Activated T-cell treated with anti-CD3 and anti-CD28 coated beads, Interleukin-2, amount 50 U/mL, for 1 hour (primary cell): ENCODE measurements at regions not wholly inside any gene's neighbourhood (a gene's known extent, or its start where the extent isn't known, plus 50 kb on each side); places are given as distances from the start of the nearest gene placed in this dataset.
A peak's percentile ranks its signal among the peaks of the same experiment; 100 is the strongest.

Experiments used
- DNase-seq: peaks from one replicate; pipeline ENCODE4 v3.0.0-alpha.2; 2020

DNA sequence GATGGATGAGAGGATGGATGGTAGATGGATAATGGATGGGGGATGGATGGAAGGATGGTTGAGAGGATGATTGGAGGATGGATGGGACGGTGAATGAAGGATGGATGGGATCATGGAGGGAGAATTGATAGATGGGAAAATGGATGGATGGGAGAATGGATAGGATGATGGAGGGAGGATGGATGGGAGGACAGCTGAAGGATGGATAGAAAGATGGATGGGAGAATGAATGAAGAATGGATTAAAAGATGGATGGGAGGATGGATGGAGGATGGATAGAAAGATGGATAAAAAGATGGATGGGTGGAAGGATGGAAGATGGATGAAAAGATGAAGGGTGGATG, 218.3 kb upstream of the IER5L start:
- DNase-seq, result no peak

DNA sequence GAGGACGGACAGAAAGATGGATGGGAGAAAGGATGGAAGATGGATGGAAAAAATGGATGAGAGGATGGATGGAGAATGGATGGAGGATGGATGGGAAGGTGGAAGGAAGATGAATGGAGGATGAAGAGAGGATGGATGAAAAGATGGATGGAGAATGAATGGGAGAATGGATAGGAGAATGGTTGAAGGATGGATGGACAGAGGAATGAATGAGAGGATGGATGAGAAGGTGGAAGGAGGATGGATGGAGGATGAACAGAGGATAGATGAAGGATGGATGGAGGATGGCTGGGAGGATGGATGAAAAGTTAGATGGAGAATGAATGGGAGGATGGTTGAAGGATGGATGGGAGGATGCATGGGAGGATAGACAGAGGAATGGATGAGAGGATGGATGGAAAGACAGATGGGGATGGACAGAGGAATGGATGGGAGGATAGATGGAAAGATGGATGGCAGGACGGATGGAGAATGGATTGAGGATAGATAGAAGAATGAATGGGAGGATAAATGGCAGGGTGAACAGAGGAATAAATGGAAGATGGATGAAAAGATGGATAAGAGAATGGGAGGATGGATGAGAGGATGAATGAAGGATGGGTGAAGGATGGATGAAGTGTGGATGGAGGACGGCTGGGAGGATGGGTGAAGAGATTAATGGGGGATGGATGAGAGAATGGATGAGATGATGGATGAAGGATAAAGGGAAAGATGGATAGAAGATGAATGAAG, 217.7 kb upstream of the IER5L start:
- no peak for DNase-seq

DNA sequence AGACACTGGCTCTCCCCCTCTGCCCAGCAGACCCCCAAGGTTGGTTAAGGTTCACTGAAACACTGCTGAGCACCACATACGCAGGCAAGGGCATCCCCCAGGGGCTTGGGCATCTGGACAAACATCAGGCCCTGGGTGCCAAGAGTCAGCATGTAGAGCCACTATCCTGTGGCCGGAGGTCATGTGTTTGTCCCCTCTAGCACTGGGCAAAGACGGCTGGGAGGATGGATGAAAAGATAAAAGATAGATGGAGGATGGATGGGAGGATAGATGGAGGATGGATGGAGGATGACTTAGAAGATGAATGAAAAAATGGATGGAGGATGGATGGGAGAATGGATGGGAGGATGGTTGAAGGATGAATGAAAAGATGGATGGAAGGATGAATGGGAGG, 216.8 kb upstream of the IER5L start:
- DNase-seq, result no peak

DNA sequence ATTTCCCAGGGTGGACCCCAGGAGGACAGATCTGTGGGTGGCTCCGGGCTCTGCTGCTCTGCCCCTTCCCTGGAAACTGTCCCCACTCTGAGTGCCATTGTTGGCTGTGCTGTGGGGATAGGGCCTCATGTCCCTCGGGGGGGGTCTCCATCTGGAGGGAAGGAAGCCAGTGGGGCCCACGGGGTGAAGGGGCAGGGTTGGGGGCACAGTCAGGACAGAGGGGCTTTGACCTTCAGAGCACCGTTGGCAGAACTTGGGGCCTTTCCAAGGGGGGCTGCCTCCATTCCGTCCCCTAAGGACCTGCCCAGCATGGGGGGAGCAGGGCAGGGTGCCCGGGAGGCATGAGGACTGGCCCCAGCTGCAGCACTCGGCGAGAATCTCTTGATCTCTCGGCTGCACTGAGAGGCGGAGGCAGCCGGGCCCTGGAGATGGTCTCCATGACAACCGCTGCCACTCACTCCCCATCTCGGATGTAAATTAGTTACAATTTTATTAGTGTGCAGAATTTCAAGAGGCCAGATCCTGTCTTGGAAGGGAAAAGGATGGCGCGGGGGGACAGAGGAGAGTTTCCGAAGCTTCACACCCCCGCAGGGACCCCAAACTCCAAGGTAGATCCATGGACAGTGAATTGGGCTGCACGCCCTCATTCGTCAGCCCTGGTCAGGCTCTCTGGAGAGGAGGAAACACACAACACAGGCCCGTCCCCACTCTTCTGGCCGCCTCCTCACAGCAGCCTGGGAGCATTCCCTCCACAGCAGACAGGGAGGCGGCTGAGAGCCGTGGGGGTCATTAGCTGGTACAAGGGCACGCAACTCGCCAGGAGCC, 216.2 kb upstream of the IER5L start:
- no peak for DNase-seq

DNA sequence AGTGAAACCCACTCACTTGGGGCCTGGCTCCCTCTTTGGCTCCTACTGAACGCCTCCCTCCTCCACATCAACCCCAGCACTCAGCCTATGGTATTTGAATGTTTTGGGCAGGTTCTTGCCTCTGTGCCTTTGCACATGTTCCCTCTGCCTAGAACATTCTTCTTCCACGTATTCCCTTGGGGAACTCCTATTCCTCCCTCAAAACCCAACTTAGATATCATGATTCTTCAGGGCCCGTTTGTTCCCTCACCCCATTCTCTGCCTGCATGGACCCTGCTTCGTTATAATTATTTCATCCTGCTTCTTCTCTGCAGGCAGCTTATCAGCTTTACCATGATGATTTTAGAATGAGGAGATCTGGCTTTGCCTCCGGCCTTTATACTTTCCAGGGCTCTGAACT, 215.0 kb upstream of the IER5L start:
- DNase-seq, result no peak

DNA sequence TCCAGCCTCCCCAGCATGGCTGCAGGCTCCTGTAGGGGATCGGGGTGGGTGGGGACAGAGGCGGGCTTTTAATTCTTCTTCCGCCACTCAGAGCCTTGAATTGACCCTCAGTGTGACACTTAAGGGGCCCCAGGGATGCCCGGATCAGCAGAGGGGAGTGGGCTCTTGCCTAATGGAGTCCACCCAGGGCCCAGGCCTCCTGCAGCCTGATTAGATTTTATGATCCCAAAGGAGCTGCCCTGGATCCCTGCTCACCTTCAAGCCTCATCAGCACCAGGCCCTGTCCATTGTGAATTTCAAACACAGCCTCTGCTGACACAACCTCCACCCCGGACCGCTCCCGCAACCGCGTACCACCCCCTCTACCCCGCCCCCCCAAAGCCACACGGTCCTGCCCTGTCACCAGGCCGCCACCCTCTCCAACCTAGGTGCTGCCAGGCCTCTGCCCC, 214.1 kb upstream of the IER5L start:
- no peak for DNase-seq

DNA sequence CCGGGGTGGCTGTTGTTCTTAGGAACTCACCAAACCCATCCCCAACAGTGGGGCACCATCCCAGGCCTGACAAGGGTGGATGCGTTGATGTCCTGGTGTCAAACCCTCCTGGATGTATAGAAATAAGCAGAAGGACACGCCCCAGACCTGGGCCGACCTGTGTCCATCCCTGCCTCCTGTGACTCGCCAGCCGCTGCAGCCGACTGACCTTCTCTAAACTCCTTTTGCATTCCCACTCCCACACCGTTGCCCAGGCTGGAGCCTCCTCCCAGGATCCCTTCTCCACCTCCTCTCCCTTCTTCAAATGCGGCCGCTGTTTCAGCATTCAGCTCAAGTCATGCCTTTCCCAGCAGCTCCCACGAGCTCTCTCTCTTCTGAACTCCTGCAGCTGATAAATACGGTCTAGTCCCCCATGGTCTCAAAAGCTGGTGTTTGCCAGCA, 213.2 kb upstream of the IER5L start:
- DNase-seq, result no peak

DNA sequence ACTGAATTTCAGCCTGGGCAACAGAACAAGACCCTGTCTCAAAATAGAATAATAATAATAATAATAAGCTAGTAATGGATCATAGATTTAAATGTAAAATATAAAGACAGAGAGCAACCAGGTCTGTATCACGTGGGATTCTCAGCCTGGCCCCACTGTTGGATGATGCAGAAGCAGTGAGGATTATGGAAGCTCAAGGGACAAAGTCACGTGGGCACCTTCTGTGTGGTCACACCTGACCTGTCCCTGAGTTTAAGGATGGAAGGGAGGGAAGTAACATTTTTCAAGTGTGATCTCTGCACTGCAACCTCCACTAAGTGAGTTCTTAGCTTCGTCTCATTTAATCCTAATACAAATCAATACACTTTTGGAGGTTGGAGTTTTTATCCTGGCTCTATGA, 212.5 kb upstream of the IER5L start:
- DNase-seq, result no peak

DNA sequence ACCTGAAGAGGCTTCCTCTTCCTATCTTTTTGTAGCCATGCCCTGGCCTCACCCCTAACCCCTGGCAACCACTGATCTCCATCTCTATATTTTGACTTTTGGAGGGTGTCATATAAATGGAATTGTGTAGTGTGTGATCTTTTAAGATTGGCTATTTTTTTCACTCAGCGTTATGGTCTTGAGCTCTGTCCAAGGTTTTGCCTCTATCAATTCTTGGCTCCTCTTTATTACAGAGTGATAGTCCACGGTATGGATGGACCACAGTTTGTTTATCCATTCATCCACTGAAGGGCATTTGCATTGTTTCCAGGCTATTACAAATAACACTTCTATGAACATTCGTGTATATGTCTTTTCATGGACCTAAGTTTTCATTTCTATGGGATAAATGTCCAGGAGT, 209.8 kb upstream of the IER5L start:
- no peak for DNase-seq

DNA sequence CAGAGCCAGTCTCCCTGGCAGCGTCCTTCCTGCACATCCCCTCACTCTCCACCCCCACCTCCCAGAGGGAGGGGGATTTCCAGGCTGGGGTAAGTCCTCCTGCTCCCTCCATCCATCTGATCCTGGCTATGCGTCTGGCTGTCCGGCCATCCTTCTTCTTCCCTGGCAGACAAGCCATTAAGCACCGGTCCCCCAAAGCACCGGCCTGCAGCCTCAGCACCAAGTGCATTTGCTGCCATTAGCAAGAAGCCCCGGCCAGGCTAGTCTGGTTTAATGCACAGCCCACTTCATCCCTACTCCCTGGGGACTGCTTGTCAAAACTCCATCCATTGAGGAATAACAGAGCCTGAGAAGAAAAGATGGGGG, 208.7 kb upstream of the IER5L start:
- DNase-seq, result no peak

DNA sequence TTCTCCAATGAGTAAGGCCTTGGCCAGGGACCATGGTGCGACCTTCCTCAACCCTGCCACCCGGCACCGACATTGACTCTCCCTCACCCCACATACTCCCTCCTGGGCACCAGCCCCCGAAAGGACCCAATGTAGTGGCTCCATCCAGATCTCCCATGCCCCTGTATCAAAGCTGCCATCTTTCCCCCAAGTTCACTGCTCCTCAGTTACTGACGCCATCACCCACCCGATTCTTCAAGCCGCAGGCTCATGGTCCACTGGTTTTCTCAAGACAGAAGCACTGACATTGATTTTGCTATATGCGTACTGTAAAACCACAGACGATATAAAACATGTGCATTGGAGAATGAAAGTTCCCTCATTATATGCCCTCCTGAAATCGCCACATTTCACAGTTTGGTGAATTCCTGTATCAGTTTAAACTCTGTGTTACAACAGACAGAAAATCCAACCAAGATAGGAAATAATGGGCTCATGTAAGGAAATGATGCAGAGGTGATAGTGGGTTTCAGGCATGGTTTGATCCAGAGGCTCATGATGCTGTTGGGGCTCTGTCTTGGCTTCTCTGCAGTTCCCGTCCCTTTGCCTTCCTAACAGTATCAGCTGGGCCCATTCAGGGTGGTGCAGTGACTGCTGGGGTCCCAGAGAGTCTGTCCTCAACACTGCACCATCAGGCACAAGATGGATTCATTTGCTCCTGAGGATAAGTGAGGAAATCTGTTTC, 207.3 kb upstream of the IER5L start:
- no peak for DNase-seq

DNA sequence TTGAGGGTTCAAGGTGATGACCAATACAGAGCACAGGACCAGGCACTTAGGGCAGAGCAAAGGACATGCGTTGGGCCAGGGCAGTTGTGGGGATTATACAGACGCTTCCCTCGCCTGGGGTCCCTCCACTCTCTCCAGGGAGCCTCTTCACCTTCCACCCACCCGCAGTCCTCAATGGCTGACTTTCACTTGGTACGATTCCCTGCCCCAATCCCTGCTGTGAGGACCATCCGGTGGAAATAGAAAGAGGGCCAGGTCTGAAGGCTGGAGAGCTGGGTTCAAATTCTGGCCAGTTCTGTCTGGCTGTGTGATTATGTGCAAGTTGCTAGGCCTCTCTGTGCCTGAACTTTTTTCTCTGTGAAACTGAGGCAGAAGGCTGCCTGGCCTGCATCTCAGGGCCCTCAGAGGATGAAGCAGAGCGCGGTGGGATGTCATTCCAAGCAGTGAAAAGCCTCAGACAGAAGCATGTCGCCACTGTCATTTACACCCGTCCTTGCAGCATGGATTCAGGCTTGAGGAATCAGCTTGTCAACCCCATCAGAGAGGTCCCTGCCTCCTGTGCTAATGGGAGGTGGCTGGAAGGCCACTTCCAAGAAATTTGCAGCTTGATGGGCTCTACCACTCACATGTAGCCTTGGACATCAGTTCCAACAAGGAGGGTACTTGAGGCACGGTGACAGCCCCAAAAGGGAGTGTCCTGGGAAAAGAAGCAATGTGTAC, 206.6 kb upstream of the IER5L start:
- no peak for DNase-seq

DNA sequence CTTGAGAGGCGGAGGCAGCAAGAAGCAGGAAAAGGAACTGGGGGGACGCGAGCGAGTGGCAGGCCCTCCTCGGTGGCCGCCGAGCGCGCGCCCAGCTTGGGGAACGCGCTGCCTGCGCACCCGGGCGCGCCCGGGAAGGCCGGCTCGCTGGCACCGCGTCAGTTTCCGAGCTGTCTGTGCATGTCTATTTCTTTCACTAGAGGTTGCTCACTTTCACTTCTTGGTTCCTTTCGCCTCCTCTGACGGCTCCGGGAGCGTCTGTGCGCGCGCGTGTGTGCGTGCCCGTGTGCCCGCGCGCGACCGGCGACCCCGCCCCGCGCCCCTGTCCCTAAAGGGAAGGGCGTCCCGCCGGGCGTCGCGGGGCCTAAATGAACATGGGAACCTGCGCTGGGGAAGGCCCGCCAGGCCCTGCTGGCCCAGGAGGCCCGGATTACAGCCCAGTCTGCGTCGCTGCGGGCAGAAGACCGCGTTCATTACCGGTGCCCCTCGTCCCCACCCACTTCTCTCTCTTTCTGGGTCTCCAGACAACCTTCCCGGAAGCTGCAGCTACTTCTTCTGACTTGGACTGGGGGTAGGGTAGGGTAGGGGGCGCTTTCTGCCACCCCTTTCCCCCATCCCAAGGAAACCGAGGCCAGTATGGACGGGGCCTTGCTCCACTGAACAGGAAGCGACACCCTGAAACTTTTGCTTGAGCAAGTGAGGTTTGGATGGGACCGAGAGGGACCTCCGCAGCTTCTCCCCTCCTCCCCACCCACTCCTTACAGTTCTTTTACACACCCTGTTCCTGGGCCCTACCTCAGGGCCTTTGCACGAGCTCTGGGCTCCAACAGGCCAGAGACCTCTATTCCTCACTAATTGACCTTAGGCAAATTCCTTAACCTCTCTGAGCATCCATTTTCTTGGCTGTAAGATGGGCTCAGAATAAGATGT, 205.8 kb upstream of the IER5L start:
- peak; percentile 77 for DNase-seq

DNA sequence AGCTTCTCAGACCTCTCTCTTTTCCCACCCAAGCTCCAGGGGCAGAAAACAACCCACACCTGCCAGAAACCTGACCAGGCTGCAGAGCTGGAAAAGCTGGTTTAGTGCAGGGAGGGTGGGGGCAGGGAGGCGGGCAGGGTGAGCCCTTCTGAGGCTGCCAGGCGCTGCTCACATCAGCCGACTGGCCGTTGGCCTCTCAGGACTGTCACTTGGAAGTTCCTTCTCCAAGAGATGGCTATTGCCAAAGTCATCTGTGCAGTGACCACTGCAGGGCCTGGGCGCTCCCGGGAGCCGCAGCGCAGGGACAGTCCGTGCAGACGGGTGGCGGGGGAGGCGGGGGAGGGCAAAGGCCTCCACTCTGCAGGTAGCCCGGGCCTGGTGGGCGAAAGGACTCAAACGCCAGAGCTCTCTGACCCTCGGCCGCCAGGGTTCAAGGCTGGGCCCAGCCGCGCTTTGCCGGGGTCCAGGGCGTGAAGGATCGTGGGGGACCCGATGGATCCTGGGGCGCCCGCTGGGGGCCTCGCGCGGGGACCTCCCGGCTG, 205.0 kb upstream of the IER5L start:
- DNase-seq, result no peak

DNA sequence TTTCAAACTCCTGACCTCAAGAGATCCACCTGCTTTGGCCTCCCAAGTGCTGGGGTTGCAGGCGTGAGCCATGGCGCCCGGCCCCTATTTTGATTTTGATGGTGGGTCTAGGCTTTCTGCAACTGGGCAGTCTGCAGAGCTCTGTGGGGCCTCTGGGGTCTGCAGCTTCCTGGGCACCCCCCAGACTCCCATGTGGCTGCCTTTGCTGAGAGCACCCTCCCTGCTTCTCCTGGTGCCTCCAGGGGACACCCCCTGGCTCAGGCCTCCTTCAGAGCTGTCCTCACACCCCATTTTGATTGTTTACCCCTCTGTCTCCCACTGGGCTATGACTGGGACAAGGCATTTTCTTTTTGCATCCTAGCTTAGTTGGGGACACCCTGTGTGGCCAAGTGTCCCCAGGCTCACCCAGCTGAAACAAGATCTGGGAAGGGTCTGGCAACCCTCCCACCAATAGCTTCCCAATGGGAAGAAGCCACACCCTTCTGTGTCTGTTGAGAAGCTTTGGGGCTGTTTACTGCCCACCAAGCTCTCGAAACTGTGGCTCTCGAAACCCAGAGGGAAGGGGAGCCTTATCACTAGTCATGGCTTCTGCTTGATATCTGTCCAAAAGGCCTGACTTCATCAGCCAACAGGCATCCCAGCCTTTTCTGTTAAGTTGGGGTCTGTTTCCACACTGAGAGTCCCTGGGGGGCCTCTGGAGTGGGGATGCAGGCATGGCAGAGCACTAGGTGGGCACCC, 204.4 kb upstream of the IER5L start:
- DNase-seq, result no peak

DNA sequence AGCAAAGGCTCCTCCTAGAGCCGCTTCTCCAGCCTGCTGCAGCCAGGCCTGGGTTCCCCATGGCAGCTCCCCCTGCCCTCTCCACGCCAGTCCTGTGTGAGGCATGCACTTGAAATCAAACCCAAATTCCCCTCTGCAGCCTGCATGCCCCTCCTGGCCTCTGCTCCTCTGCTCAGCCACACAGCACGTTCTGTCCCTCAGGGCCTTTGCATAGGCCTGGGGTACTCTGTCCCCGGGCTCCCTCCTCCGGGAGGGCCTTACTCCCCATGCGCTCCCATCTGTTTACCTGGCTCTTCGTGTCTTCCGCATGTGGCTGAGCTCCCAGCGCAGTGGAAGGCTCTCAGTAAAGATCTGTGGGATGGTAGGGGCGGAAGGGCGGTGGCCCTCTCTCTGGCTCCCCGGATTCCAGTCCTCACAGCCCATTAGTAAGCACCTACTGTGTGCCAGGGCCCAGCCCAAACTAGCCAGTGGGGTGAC, 203.5 kb upstream of the IER5L start:
- DNase-seq, result no peak

DNA sequence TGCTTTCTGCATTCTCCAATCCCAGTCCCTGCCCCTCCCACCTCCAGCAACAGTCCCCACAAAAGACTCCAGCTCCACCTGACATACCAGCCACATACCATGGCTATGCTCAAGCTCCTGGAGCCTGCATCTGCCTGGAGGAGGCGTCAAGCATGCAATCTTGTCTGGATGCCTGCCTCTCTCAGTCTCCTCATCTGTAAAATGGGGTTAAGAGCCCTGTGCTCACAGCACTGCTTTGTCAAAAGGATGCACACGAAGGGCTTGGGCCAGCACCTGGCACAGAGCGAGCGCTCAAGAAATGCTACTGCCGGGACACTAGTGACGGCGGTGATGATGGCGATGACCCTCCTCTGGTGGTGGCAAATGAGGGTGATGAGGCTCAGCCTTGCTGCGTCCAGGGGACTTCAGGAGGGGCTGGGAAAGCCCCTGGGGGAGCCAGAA, 202.9 kb upstream of the IER5L start:
- DNase-seq, result no peak

DNA sequence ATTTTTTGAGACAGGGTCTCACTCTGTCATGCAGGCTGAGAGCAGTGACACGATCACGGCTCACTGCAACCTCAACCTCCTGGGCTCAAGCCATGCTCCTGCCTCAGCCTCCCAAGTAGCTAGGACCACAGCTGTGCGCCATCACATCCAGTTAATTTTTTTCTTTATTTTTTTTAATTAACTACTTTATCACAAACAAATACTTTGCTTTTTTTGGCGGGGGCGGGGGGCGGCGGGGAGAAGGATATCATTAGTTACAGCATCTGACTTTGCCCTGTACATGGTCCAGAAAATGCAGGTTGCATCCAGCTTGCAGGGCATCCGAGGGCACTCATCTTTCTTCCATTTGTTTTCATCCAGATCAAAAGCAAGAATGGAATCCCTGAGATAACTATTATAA, 201.8 kb upstream of the IER5L start:
- DNase-seq, result no peak

DNA sequence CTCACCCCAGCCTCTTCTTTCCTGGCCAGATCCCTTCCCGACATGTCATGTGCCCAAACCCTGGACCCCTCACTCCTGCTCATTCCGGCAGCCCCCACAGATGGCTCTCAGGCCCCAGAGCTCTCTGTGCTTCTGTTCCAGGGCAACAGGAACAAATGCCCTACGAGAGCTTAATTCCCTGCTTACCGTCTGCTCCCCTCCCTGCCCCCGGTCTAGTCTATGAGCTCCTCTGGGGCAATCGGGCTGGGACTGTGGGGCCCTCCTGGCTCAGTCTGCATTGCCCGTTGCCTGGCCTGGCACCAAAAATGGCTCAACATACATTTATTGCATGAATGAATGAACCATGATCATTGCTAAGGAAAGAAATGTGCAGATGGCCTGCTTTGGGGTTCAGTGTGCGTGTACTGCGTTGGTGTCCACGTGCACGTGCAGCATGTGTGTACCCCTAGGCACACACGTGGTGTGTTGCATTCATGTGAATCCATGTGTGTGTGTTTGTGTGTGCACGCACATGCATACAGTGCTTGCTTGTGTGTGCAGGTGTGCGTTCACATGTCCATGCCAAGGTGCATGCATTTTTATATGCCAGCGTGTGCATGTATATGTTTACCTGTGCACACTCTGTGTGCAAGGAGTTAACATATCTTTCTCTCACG, 201.2 kb upstream of the IER5L start:
- no peak for DNase-seq

DNA sequence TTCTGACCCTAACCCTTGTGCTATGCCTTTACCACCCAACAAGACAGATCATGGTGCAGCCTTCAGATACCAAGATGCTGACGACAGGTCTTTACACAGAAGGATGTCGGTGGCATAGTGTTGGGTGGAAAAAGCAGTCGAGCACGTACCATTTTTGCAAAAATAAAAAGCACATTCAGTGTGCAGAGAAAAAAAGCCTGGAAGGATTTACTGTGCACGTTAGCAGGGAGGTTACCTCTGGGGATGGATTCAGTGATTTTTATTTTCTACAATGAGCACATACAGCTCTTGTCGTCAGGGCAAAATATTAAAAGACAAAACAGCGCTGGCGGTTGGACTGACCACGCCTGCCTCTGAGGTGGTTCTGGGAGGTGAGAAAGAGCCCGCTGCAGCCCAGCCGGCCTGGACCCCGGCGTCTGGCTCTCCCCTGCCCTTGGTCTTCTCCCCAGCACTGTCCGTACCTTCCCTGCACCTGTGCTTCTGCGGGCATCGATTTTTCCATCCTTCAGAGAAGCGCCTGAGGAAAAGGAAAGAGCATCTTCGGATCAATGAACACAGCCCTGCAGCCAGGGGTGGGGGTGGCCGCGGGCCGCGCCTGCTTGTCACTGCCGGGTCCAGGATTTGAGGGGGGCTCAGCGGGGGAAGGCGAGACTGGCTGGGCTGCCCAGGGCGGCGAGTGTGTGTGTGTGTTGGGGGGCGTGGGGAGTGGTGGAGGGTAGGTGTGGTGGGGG, 200.0 kb upstream of the IER5L start:
- DNase-seq, result no peak
